Activated CD8-positive, alpha-beta memory T cell treated with anti-CD3 and anti-CD28 coated beads, Interleukin-2, amount 50 U/mL, for 1 hour (primary cell): ENCODE measurements at regions not wholly inside any gene's neighbourhood (a gene's known extent, or its start where the extent isn't known, plus 50 kb on each side); places are given as distances from the start of the nearest gene placed in this dataset.

ENCODE experiments used
- DNase-seq: peaks from one replicate; pipeline ENCODE4 v3.0.0-alpha.2; 2020; ENCODE audit errors: extremely low read depth

- DNase-seq, result no peak
Observed at GRCh38 chr11:11140510-11140909, 212.5 kb downstream of the CSNK2A3 start.

- no peak for DNase-seq
Observed at GRCh38 chr11:11137339-11137738, 215.7 kb downstream of the CSNK2A3 start.

- DNase-seq, result no peak
Observed at GRCh38 chr11:11135820-11136476, 217.1 kb downstream of the CSNK2A3 start.

- DNase-seq, result no peak
Observed at GRCh38 chr11:11129118-11129517, 223.9 kb downstream of the CSNK2A3 start.

- DNase-seq, result no peak
Observed at GRCh38 chr11:11125618-11126017, 227.4 kb downstream of the CSNK2A3 start.

- no peak for DNase-seq
Observed at GRCh38 chr11:11122749-11123148, 230.3 kb downstream of the CSNK2A3 start.

GRCh38 chr11:11119917-11120316, 233.1 kb downstream of the CSNK2A3 start:
- DNase-seq, result no peak

GRCh38 chr11:11117730-11118129, 235.3 kb downstream of the CSNK2A3 start:
- no peak for DNase-seq

GRCh38 chr11:11115475-11115874, 237.6 kb downstream of the CSNK2A3 start:
- no peak for DNase-seq

GRCh38 chr11:11113626-11114025, 239.4 kb downstream of the CSNK2A3 start:
- no peak for DNase-seq

GRCh38 chr11:11108026-11108425, 245.0 kb downstream of the CSNK2A3 start:
- DNase-seq, result no peak

GRCh38 chr11:11107076-11107723, 245.8 kb downstream of the CSNK2A3 start:
- DNase-seq, result no peak

- DNase-seq, result no peak
Observed at GRCh38 chr11:11105361-11105760, 247.5 kb upstream of the ZBED5 start.

GRCh38 chr11:11095831-11096723, 238.2 kb upstream of the ZBED5 start:
- DNase-seq, result no peak

- DNase-seq, result no peak
Observed at GRCh38 chr11:11090495-11090894, 232.6 kb upstream of the ZBED5 start.

- no peak for DNase-seq
Observed at GRCh38 chr11:11089805-11090204, 232.0 kb upstream of the ZBED5 start.

- no peak for DNase-seq
Observed at GRCh38 chr11:11086979-11087378, 229.1 kb upstream of the ZBED5 start.

- no peak for DNase-seq
Observed at GRCh38 chr11:11085580-11085979, 227.7 kb upstream of the ZBED5 start.

GRCh38 chr11:11084337-11084736, 226.5 kb upstream of the ZBED5 start:
- no peak for DNase-seq

GRCh38 chr11:11083441-11083840, 225.6 kb upstream of the ZBED5 start:
- DNase-seq, result no peak

- no peak for DNase-seq
Observed at GRCh38 chr11:11082646-11083045, 224.8 kb upstream of the ZBED5 start.

- DNase-seq, result no peak
Observed at GRCh38 chr11:11081776-11082175, 223.9 kb upstream of the ZBED5 start.

GRCh38 chr11:11081288-11081687, 223.4 kb upstream of the ZBED5 start:
- no peak for DNase-seq
